AG09319 (cell line): ENCODE measurements at regions not wholly inside any gene's neighbourhood (a gene's known extent, or its start where the extent isn't known, plus 50 kb on each side); places are given as distances from the start of the nearest gene placed in this dataset.

Experiments used
- DNase-seq: peaks from one replicate; pipeline ENCODE4 v3.0.0-alpha.2; 2010; ENCODE audit warnings: low read depth; ENCODE audit errors: extremely low read depth
- TF ChIP-seq, protein P1 (sequence below): IDR thresholded peaks from 2 replicates; pipeline ENCODE4 v1.5.1; 2011; ENCODE audit warnings: low read depth, mild to moderate bottlenecking, inconsistent platforms, low read length, moderate library complexity

DNA sequence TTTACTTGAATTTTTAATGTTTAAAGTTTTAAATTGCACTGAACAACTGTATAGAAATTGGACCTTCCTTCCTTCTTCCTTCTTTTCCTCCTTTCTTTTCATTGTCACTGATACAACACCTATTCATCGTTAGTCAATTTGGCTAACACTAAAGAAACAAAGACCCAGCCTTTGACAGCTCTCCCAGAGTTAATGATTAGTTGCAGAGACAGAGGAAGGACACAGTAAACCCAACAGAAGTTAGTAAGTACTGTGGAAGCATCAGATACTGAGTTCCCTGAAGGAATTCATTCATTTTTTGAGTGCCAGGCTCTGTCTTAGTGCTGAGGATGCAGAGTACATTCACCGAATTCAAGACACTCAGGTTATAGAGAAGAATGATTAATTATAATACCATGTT, 77.9 kb upstream of the RAB27B start:
- DNase-seq, result no peak
- TF ChIP-seq, protein P1, sequence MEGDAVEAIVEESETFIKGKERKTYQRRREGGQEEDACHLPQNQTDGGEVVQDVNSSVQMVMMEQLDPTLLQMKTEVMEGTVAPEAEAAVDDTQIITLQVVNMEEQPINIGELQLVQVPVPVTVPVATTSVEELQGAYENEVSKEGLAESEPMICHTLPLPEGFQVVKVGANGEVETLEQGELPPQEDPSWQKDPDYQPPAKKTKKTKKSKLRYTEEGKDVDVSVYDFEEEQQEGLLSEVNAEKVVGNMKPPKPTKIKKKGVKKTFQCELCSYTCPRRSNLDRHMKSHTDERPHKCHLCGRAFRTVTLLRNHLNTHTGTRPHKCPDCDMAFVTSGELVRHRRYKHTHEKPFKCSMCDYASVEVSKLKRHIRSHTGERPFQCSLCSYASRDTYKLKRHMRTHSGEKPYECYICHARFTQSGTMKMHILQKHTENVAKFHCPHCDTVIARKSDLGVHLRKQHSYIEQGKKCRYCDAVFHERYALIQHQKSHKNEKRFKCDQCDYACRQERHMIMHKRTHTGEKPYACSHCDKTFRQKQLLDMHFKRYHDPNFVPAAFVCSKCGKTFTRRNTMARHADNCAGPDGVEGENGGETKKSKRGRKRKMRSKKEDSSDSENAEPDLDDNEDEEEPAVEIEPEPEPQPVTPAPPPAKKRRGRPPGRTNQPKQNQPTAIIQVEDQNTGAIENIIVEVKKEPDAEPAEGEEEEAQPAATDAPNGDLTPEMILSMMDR, result no peak

DNA sequence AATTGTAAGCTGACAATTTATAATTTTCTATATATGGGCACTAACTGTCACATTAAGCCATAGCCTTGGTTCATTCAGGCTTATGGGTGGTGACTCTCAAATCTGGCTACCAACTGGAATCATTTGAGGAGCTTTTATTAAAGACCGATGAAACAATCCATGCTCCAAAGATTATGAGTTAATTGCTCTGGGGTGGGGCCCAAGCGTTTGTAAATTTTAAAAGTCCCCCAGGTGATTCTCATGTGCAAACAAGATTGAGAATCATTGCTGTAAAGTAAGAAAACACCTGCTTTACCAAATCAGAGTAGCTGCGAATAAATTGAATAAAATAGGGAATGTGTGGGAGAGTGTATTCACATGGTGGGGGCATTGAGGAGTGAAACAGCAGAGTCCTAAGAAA, 76.1 kb upstream of the RAB27B start:
- no peak for DNase-seq
- TF ChIP-seq, protein P1, result no peak

DNA sequence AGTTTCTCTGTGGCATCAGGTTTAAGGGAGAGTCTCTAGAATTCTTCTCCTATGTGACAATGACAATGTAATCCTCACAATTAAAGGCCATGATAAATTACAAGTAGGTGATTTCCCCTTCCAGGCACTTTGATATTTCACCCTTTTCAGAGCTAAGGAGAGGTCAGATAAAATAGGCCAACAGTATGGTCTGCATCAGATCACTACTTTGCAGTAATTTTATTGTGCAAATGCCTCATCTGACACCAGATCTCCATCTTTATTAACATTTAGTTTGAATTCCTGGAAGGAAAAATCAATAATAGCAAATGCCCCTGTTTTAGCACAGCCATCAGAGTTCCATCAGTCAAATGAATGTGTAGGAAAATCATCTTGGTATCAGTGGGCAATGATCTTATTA, 72.8 kb upstream of the RAB27B start:
- DNase-seq, result no peak
- TF ChIP-seq, protein P1, result no peak

DNA sequence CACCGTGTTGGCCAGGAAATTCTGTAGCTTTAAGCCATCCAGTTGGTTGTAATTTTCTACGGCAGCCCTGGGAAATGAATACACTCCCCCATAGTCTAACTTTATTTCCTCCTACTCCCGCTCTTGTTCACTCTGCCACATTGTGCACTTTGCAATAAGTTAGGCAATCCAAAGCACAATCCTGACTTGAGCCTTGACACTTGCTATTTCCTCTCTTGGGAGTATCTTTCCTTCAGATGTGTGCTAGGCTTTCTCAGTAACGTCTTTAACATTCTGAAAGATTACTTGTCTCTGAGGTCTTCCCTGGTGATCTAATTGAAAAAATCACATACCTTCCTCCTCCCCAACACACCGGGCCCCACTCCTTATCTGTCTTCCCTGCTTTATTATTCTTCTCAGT, 65.9 kb upstream of the RAB27B start:
- DNase-seq, result no peak
- TF ChIP-seq, protein P1, result no peak

DNA sequence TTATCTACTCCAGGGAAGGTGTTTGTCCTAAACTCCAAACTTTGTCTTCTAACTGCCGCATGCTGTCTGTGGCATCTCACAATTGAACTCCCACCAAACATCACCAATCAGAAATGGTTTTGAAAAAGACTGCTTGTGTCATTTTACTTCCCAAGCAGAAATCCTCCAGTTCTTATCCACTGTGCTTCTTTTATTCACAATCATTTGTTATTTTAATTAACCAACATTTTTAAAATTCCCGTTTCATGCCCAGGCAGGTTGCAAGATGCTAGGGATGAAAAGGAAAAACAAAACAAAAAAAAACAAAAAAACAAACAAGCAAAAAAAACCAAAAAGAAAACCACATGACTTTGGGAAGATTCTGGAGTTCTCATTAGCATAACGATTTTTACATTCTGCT, 63.5 kb upstream of the RAB27B start:
- TF ChIP-seq, protein P1, result no peak
- no peak for DNase-seq

DNA sequence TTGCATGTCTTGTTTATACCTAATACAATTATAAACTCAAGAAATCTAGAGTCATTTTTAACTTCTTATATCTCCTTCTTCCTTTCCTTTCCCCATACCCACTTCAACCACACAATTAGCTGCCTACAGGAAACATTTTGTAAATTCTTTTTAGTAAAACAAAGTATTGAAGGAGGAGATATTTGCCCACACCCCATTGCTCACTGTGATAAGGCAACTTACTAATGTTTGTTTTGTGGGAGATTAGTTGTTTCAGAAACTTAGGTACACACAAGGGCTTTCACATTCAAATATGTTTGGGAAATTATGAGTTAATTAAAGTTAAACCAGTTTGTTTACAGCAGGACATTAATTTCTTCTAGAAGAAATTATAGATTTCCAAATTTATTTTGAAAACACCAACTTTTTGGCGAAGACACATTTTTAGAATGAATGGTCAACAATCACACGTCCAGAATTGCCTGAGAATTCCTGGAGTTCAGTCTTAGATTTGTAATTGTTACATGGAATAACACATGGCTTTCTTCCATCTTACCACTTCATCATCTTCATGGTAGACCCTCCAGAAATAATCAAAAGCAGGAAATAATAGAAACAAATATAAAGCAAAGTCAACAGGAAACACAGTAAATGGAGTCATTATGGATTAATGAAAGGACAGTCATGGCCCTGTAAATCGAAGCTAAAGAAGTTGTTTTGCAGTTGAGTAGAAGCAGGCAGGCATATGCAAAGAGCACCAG, 62.5 kb upstream of the RAB27B start:
- TF ChIP-seq, protein P1, result no peak
- DNase-seq, result no peak

DNA sequence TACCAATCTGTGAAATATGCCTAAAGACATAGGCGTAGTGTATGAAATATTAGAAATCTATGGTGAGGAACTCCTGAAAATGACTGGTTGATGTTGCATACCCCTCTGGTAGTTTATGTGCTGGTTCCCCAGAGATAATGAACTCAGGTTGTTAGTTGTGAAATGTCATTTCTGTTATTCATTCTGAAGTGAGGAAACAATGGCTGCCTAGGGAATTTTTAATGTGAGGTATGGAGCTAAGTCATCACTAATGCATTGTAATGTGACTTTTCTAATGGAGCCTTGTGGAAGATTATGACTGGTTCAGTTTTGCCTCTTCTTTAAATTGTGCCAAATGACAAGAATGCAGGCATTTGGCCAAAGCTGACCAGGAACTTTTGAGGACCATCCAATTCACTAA, 61.6 kb upstream of the RAB27B start:
- TF ChIP-seq, protein P1, result no peak
- DNase-seq, result no peak
